OCI-LY7 (cell line): ENCODE measurements at regions not wholly inside any gene's neighbourhood (a gene's known extent, or its start where the extent isn't known, plus 50 kb on each side); places are given as distances from the start of the nearest gene placed in this dataset.
"Not testable (repeated sequence)": the region's sequence is repeated elsewhere in the genome, so short reads cannot be mapped to it uniquely, and the experiment has no call there.

Experiments
- BruUV-seq: library from RNA; stranded (reverse); fragments of 400-500 nt; replicated peaks from 2 replicates; lab custom pipeline; 2021; lab: Mats Ljungman, UMichigan
- CTCF ChIA-PET: fragments of 300-600 bp; sonication (Branson Sonifier 250); formaldehyde crosslinking; loops from one replicate; lab custom pipeline; 2022; ENCODE audit warnings: antibody characterized with exemption; ENCODE audit not compliant: unreplicated experiment; lab: Charles Lee
- POLR2A ChIA-PET: fragments of 300-600 bp; sonication (Branson Sonifier 250); formaldehyde crosslinking; loops from one replicate; lab custom pipeline; 2022; ENCODE audit warnings: antibody characterized with exemption; lab: Charles Lee
- DNase-seq: peaks from one replicate; pipeline ENCODE4 v3.0.0-alpha.2; 2015; ENCODE audit warnings: low spot score
- H2AFZ ChIP-seq: fragments of 200-600 bp; sonication (generic), shearing (Covaris generic); 2 replicates; pipeline ENCODE4 v1.6.1; 2014; ENCODE audit warnings: mild to moderate bottlenecking, antibody characterized with exemption, low read length, moderate library complexity
- H3K27ac ChIP-seq: fragments of 200-600 bp; sonication (generic); 2 replicates; pipeline ENCODE4 v1.5.1; 2014; ENCODE audit warnings: mixed run types, low read depth, mild to moderate bottlenecking, moderate library complexity, low read length, inconsistent platforms; ENCODE audit not compliant: poor library complexity, severe bottlenecking
- H3K36me3 ChIP-seq: fragments of 200-600 bp; sonication (generic); 2 replicates; pipeline ENCODE4 v1.6.1; 2014; ENCODE audit warnings: mild to moderate bottlenecking, antibody characterized with exemption, low read length, moderate library complexity, mixed read lengths; ENCODE audit not compliant: insufficient read depth
- H3K4me1 ChIP-seq: fragments of 200-600 bp; sonication (generic); 2 replicates; pipeline ENCODE4 v1.5.1; 2014; ENCODE audit warnings: mild to moderate bottlenecking, low read length; ENCODE audit not compliant: insufficient read depth, poor library complexity, severe bottlenecking
- H3K4me2 ChIP-seq: fragments of 200-600 bp; sonication (generic); 2 replicates; pipeline ENCODE4 v1.6.1; 2014; ENCODE audit warnings: mild to moderate bottlenecking, low read length
- H3K4me3 ChIP-seq: fragments of 200-600 bp; sonication (generic); 2 replicates; pipeline ENCODE4 v1.5.1; 2014; ENCODE audit warnings: mild to moderate bottlenecking, low read depth, low read length; ENCODE audit not compliant: poor library complexity, severe bottlenecking
- H3K79me2 ChIP-seq: fragments of 200-600 bp; sonication (generic); 2 replicates; pipeline ENCODE4 v1.6.1; 2016; ENCODE audit warnings: low read depth, mild to moderate bottlenecking, low read length, moderate library complexity, mixed read lengths; ENCODE audit not compliant: insufficient read depth
- H3K9me2 ChIP-seq: fragments of 200-600 bp; sonication (generic); 2 replicates; pipeline ENCODE4 v1.6.1; 2016; ENCODE audit warnings: mild to moderate bottlenecking, low read length, mixed read lengths; ENCODE audit not compliant: insufficient read depth
- H3K9me3 ChIP-seq: fragments of 200-600 bp; sonication (generic); 2 replicates; pipeline ENCODE4 v1.6.1; 2014; ENCODE audit warnings: mild to moderate bottlenecking, mixed run types, low read length, mixed read lengths
- H4K20me1 ChIP-seq: fragments of 200-600 bp; sonication (generic); 2 replicates; pipeline ENCODE4 v1.6.1; 2014; ENCODE audit warnings: mild to moderate bottlenecking, antibody characterized with exemption, low read length, moderate library complexity, mixed read lengths; ENCODE audit not compliant: insufficient read depth
- EZH2phosphoT487 ChIP-seq: fragments of 200-600 bp; sonication (generic); IDR thresholded peaks from 2 replicates; pipeline ENCODE4 v1.6.1; 2018; ENCODE audit warnings: low read depth, borderline replicate concordance, mild to moderate bottlenecking, mixed run types, antibody characterized with exemption, low read length, moderate library complexity, mixed read lengths
- intact Hi-C: fragments of 100-400 bp; cut with micrococcal nuclease; formaldehyde crosslinking; loops from one replicate; pipeline ENCODE4 v1.10.0; 2022; ENCODE audit not compliant: unreplicated experiment
- TF ChIP-seq, protein P1 (sequence below): fragments of 200-600 bp; sonication (generic); conservative IDR thresholded peaks from 2 replicates; pipeline ENCODE4 v1.5.1; 2014; ENCODE audit warnings: mild to moderate bottlenecking, antibody characterized with exemption, low read length, moderate library complexity, mixed read lengths

DNA sequence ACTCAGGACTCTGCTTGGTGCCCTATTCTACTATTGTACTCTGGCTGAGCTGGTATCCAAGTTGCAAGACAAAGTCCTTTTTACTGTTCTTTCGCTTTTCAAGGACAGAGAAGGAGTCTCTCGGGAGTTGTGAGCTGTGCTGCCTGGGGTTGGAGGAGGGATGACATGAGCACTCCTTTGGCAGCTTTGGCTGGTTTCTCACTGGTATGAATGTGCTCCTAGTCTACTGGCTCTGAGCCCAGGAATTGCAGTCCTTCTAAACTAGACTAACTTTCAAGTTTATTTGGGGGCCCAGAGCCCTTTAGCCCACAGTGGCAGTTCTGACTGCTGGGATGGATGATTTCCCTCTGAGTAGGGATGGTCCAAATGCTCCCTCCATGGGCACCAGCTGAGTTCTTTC, 997.1 kb downstream of the RAB28 start:
- DNase-seq = no peak
- BruUV-seq = no TSS peak
- no peak for TF ChIP-seq EZH2phosphoT487
- TF ChIP-seq, protein P1, sequence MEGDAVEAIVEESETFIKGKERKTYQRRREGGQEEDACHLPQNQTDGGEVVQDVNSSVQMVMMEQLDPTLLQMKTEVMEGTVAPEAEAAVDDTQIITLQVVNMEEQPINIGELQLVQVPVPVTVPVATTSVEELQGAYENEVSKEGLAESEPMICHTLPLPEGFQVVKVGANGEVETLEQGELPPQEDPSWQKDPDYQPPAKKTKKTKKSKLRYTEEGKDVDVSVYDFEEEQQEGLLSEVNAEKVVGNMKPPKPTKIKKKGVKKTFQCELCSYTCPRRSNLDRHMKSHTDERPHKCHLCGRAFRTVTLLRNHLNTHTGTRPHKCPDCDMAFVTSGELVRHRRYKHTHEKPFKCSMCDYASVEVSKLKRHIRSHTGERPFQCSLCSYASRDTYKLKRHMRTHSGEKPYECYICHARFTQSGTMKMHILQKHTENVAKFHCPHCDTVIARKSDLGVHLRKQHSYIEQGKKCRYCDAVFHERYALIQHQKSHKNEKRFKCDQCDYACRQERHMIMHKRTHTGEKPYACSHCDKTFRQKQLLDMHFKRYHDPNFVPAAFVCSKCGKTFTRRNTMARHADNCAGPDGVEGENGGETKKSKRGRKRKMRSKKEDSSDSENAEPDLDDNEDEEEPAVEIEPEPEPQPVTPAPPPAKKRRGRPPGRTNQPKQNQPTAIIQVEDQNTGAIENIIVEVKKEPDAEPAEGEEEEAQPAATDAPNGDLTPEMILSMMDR = no peak
- ChIA-PET POLR2A (no interaction called here), CTCF (no interaction called here)
- Histone ChIP-seq H3K27ac (no peak overlapping the region), H2AFZ (no peak overlapping the region), H3K9me3 (no peaks in the 10 kb centered on the region), H3K79me2 (no peaks in the 10 kb centered on the region), H3K4me1 (no peaks in the 10 kb centered on the region), H3K9me2 (no peaks in the 10 kb centered on the region), H3K36me3 (no peaks in the 10 kb centered on the region), H3K4me3 (no peak overlapping the region), H4K20me1 (no peaks in the 10 kb centered on the region), H3K4me2 (no peak overlapping the region)
- intact Hi-C loops = no loop called here

DNA sequence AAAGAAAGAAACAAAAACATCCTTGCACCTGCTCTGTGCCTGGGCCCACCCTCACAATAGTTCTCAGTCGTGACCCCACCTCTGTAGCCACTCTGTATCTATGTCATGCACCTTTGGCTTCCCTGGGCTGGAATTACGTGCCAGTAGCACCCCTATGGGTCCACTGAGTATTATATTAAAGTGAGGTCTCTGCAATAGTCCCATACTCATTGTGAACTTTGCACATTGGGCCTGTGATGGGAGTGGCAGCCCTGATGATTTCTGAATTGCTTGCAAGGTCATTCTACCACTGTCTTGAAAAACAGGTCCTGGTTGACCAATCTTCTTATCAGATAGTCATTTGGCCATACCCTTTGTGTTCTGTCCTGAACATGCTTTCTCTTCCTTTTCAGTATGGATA, 1012.1 kb downstream of the RAB28 start:
- Histone ChIP-seq H3K4me3 (no peak overlapping the region), H3K79me2 (no peaks in the 10 kb centered on the region), H4K20me1 (no peaks in the 10 kb centered on the region), H3K9me3 (no peaks in the 10 kb centered on the region), H3K27ac (no peak overlapping the region), H3K4me1 (no peaks in the 10 kb centered on the region), H2AFZ (no peak overlapping the region), H3K36me3 (no peaks in the 10 kb centered on the region), H3K4me2 (no peak overlapping the region), H3K9me2 (no peaks in the 10 kb centered on the region)
- DNase-seq = no peak
- POLR2A ChIA-PET = no interaction called here
- CTCF ChIA-PET = no interaction called here
- no TSS peak for BruUV-seq
- intact Hi-C loops = no loop called here
- TF ChIP-seq, protein P1 = no peak
- no peak for TF ChIP-seq EZH2phosphoT487

DNA sequence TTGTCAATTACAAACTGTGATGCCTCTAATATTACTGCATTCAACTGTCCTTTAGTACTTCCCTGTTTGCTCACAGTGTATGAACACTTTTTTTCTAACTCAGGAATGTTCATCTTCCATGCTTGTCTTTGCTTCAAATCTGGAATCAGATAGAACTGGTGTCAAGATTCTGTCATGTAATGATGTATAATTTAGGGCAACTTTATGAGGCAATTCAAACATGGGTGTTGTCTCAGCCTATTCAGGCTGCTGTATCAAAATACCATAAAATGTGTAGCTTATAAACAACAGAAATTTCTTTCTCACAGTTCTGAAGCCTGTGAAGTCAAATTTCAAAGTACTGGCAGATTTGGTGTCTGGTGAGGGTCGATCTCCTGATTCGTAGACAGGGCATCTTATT, 1012.9 kb downstream of the RAB28 start:
- no peaks in the 10 kb centered on the region for H3K9me3 ChIP-seq
- H3K79me2 ChIP-seq = no peaks in the 10 kb centered on the region
- H3K4me1 ChIP-seq = no peaks in the 10 kb centered on the region
- no peak overlapping the region for H2AFZ ChIP-seq
- no peak overlapping the region for H3K27ac ChIP-seq
- no peak for DNase-seq
- no TSS peak for BruUV-seq
- H3K4me2 ChIP-seq = no peak overlapping the region
- no peaks in the 10 kb centered on the region for H3K9me2 ChIP-seq
- intact Hi-C loops = no loop called here
- H3K4me3 ChIP-seq = no peak overlapping the region
- CTCF ChIA-PET = no interaction called here
- POLR2A ChIA-PET = no interaction called here
- no peaks in the 10 kb centered on the region for H4K20me1 ChIP-seq
- TF ChIP-seq, protein P1 = no peak
- no peak for TF ChIP-seq EZH2phosphoT487
- H3K36me3 ChIP-seq = no peaks in the 10 kb centered on the region

DNA sequence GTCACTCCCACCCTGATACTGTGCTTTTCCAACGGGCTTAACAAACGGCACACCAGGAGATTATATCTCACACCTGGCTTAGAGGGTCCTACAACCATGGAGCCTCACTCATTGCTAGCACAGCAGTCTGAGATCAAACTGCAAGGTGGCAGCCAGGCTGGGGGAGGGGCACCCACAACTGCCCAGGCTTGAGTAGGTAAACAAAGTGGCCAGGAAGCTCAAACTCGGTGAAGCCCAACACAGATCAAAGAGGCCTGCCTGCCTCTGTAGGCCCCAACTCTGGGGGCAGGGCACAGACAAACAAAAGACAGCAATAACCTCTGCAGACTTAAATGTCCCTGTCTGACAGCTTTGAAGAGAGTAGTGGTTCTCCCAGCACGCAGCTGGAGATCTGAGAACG, 1022.6 kb downstream of the RAB28 start:
- not testable (repeated sequence) for H3K4me1 ChIP-seq, H3K9me2 ChIP-seq

More for the DNA sequence above, 1022.6 kb downstream of the RAB28 start:
- H3K79me2 ChIP-seq, intact Hi-C loops, DNase-seq, H3K36me3 ChIP-seq, POLR2A ChIA-PET, H3K4me3 ChIP-seq, H2AFZ ChIP-seq, H3K4me2 ChIP-seq, CTCF ChIA-PET, H3K27ac ChIP-seq, H3K9me3 ChIP-seq, H4K20me1 ChIP-seq, BruUV-seq: not testable (repeated sequence)
